Skeletal muscle tissue (tissue), 3 donors: ENCODE measurements at regions not wholly inside any gene's neighbourhood (a gene's known extent, or its start where the extent isn't known, plus 50 kb on each side); places are given as distances from the start of the nearest gene placed in this dataset.

Experiments
- H3K27ac ChIP-seq: one replicate; pipeline ENCODE4 v1.7.0; 2013; ENCODE audit warnings: mild to moderate bottlenecking, low read depth, low read length, inconsistent platforms
- H3K27me3 ChIP-seq, 3 donors: one replicate each; pipeline ENCODE4 v1.7.0; 2013; ENCODE audit warnings: low read length in 3 of 3; ENCODE audit not compliant: control insufficient read depth in 3 of 3, insufficient read depth in 3 of 3
- H3K36me3 ChIP-seq, 3 donors: one replicate each; pipeline ENCODE4 v1.7.0; 2013; ENCODE audit warnings: low read length in 3 of 3; ENCODE audit not compliant: control insufficient read depth in 3 of 3, insufficient read depth in 3 of 3
- H3K4me1 ChIP-seq, 3 donors: one replicate each; pipeline ENCODE4 v1.7.0; 2013; ENCODE audit warnings: low read length in 3 of 3, mild to moderate bottlenecking in 3 of 3; ENCODE audit not compliant: control insufficient read depth in 3 of 3, insufficient read depth in 3 of 3
- H3K4me3 ChIP-seq, 3 donors: one replicate each; pipeline ENCODE4 v1.7.0; 2013; ENCODE audit warnings: low read length in 3 of 3
- H3K9ac ChIP-seq, 3 donors: one replicate each; pipeline ENCODE4 v1.7.0; 2013; ENCODE audit warnings: low read length in 3 of 3, mild to moderate bottlenecking in 3 of 3, moderate library complexity in 2 of 3, low read depth in 1 of 3
- H3K9me3 ChIP-seq, 3 donors: one replicate each; pipeline ENCODE4 v1.7.0; 2013; ENCODE audit warnings: low read length in 3 of 3; ENCODE audit not compliant: control insufficient read depth in 3 of 3
- donor health status: Osteomylitis.

GRCh38 chr9:92186631-92187030 lies 71.4 kb upstream of the SPTLC1 start:
- peaks cover 0 to 6% (median 5%) of the 10 kb centered on the region in 3 donors for H3K9me3 ChIP-seq
- H3K9ac ChIP-seq = no peak overlapping the region
- peaks cover 0 to 11% (median 4%) of the 10 kb centered on the region in 3 donors for H3K27me3 ChIP-seq
- no peak overlapping the region for H3K27ac ChIP-seq
- H3K4me1 ChIP-seq = no peaks in the 10 kb centered on the region
- no peak overlapping the region for H3K4me3 ChIP-seq
- no peaks in the 10 kb centered on the region for H3K36me3 ChIP-seq

GRCh38 chr9:92185681-92186080 lies 70.5 kb upstream of the SPTLC1 start:
- Histone ChIP-seq H3K4me1 (no peaks in the 10 kb centered on the region), H3K27ac (no peak overlapping the region), H3K36me3 (no peaks in the 10 kb centered on the region), H3K4me3 (no peak overlapping the region), H3K27me3 (peaks cover 0 to 11% (median 4%) of the 10 kb centered on the region in 3 donors), H3K9me3 (peaks cover 0 to 11% (median 6%) of the 10 kb centered on the region in 3 donors), H3K9ac (no peak overlapping the region)

DNA sequence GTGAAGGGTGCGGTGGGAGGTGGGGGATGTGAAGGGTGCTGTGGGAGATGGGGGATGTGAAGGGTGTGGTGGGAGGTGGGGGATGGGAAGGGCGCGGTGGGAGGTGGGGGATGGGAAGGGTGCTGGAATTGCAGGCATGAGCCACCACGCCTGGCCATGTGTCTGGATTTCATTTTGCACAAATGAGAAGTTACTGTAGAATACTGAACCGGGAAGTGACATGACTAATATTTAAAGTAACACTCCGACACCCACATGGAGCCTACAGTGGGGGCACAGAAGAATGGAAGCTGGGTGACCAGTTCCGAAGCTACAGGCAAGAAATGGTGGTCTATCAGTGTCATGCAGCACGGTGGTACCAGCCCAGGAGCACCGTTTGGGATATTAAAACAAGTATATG lies 69.9 kb upstream of the SPTLC1 start:
- Histone ChIP-seq H3K9ac (no peak overlapping the region), H3K9me3 (peaks cover 0 to 11% (median 6%) of the 10 kb centered on the region in 3 donors), H3K4me1 (no peaks in the 10 kb centered on the region), H3K36me3 (no peaks in the 10 kb centered on the region), H3K27ac (no peak overlapping the region), H3K4me3 (no peak overlapping the region), H3K27me3 (peaks cover 0 to 11% (median 4%) of the 10 kb centered on the region in 3 donors)

- no peak overlapping the region for H3K9ac ChIP-seq
- H3K27ac ChIP-seq = no peak overlapping the region
- H3K27me3 ChIP-seq = peaks cover 0 to 11% (median 4%) of the 10 kb centered on the region in 3 donors
- peaks cover 0 to 11% (median 6%) of the 10 kb centered on the region in 3 donors for H3K9me3 ChIP-seq
- H3K4me3 ChIP-seq = no peak overlapping the region
- no peaks in the 10 kb centered on the region for H3K4me1 ChIP-seq
- H3K36me3 ChIP-seq = no peaks in the 10 kb centered on the region
These were observed 68.9 kb upstream of the SPTLC1 start for GRCh38 chr9:92184041-92184564.

GRCh38 chr9:92183449-92183848 lies 68.2 kb upstream of the SPTLC1 start:
- Histone ChIP-seq H3K4me3 (no peak overlapping the region), H3K27ac (no peak overlapping the region), H3K27me3 (peaks cover 0 to 11% (median 0%) of the 10 kb centered on the region in 3 donors), H3K9me3 (peaks cover 0 to 11% (median 6%) of the 10 kb centered on the region in 3 donors), H3K36me3 (no peaks in the 10 kb centered on the region), H3K4me1 (no peaks in the 10 kb centered on the region), H3K9ac (no peak overlapping the region)

- H3K27ac ChIP-seq = no peak overlapping the region
- H3K4me3 ChIP-seq = no peak overlapping the region
- H3K9me3 ChIP-seq = peaks cover 0 to 11% (median 6%) of the 10 kb centered on the region in 3 donors
- no peaks in the 10 kb centered on the region for H3K27me3 ChIP-seq
- no peaks in the 10 kb centered on the region for H3K36me3 ChIP-seq
- no peaks in the 10 kb centered on the region for H3K4me1 ChIP-seq
- H3K9ac ChIP-seq = no peak overlapping the region
These were observed 66.1 kb upstream of the SPTLC1 start for GRCh38 chr9:92181296-92181695.

- no peaks in the 10 kb centered on the region for H3K27me3 ChIP-seq
- no peak overlapping the region for H3K4me3 ChIP-seq
- no peak overlapping the region for H3K27ac ChIP-seq
- no peak overlapping the region for H3K9ac ChIP-seq
- H3K9me3 ChIP-seq = peaks cover 0 to 11% (median 6%) of the 10 kb centered on the region in 3 donors
- no peaks in the 10 kb centered on the region for H3K4me1 ChIP-seq
- no peaks in the 10 kb centered on the region for H3K36me3 ChIP-seq
These were observed 65.5 kb upstream of the SPTLC1 start for GRCh38 chr9:92180669-92181181.

GRCh38 chr9:92180002-92180400 lies 64.8 kb upstream of the SPTLC1 start:
- no peak overlapping the region for H3K27ac ChIP-seq
- no peaks in the 10 kb centered on the region for H3K36me3 ChIP-seq
- no peak overlapping the region for H3K9ac ChIP-seq
- peaks cover 0 to 11% (median 6%) of the 10 kb centered on the region in 3 donors for H3K9me3 ChIP-seq
- no peaks in the 10 kb centered on the region for H3K4me1 ChIP-seq
- no peak overlapping the region for H3K4me3 ChIP-seq
- no peaks in the 10 kb centered on the region for H3K27me3 ChIP-seq

DNA sequence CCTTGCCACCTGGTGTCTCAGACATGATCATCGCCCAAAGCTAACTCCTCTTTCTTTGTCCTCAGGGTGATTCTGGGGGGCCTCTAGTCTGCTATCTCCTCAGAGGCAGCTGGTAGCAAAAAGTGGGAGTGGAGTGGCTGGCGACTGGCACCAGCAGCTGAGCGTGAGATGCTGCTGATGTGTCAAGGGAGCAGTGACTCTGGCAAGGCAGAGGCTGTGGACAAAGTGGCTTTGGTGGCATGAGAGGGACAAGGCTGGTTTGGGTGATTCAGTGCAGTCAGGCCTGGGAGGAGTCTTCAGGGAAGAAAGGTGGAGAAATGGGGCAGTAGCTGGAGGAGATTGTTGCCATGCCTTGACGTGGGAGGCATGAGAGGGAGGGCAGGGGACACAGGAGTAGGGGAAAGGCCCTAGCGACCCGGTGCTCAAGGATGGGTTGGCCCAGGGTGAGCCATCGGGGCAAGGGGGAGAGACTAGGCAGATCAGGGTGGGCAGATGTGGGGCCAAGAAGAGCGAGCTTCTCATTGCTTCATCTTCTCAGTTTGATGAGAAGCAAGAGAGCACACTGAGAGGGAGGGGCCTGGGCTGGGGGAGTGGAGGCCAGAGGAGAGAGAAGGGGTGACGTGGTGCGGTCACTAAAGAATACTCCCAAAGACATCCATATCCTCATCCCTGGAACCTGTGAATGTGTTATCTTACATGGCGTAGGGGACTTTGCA lies 64.2 kb upstream of the SPTLC1 start:
- Histone ChIP-seq H3K9ac (no peak overlapping the region), H3K27me3 (no peaks in the 10 kb centered on the region), H3K27ac (no peak overlapping the region), H3K4me1 (no peaks in the 10 kb centered on the region), H3K9me3 (peaks cover 0 to 11% (median 6%) of the 10 kb centered on the region in 3 donors), H3K36me3 (no peaks in the 10 kb centered on the region), H3K4me3 (no peak overlapping the region)

- Histone ChIP-seq H3K9me3 (peaks cover 5 to 16% (median 9%) of the 10 kb centered on the region in 3 donors), H3K36me3 (no peaks in the 10 kb centered on the region), H3K27ac (no peak overlapping the region), H3K4me3 (no peak overlapping the region), H3K27me3 (no peaks in the 10 kb centered on the region), H3K4me1 (no peaks in the 10 kb centered on the region), H3K9ac (no peak overlapping the region)
These were observed 62.4 kb upstream of the SPTLC1 start for GRCh38 chr9:92177591-92177990.
